H1 (cell line): ENCODE measurements at regions not wholly inside any gene's neighbourhood (a gene's known extent, or its start where the extent isn't known, plus 50 kb on each side); places are given as distances from the start of the nearest gene placed in this dataset.

Source experiments
- CTCF ChIA-PET: fragments of 300-600 bp; sonication (Branson Sonifier 250); formaldehyde crosslinking; loops from one replicate; lab custom pipeline; 2021; ENCODE audit not compliant: partially characterized antibody; lab: Charles Lee
- POLR2A ChIA-PET: fragments of 300-600 bp; sonication (Branson Sonifier 250); formaldehyde crosslinking; loops from one replicate; lab custom pipeline; 2021; ENCODE audit warnings: inconsistent platforms; ENCODE audit not compliant: partially characterized antibody; lab: Charles Lee
- DNase-seq, 2 experiments: peaks; one replicate each; pipeline versions ENCODE4 v3.0.0 to v3.0.0-alpha.2; 2010 to 2022; ENCODE audit warnings: low spot score in 2 of 2, low read depth in 1 of 2, mixed read lengths in 1 of 2
- FAIRE-seq: peaks from 2 replicates; lab custom pipeline; 2011; peaks lifted over from hg19 to GRCh38; lab: Jason Lieb, UNC
- H2AFZ ChIP-seq: 2 replicates; pipeline ENCODE4 v1.8.1; 2012; ENCODE audit warnings: low read length, inconsistent platforms
- H2AK5ac ChIP-seq: 2 replicates; pipeline ENCODE4 v1.6.1; 2013; ENCODE audit warnings: low read depth, low read length
- H2BK120ac ChIP-seq: replicated peaks from 2 replicates; pipeline ENCODE3; 2013; ENCODE audit warnings: low read depth, low read length, inconsistent platforms
- H2BK12ac ChIP-seq: 2 replicates; pipeline ENCODE4 v1.6.1; 2013; ENCODE audit warnings: low read depth, low read length
- H2BK15ac ChIP-seq: 2 replicates; pipeline ENCODE4 v1.6.1; 2013; ENCODE audit warnings: low read length
- H2BK20ac ChIP-seq: 2 replicates; pipeline ENCODE4 v1.6.1; 2013; ENCODE audit warnings: low read length
- H2BK5ac ChIP-seq: 2 replicates; pipeline ENCODE4 v1.6.1; 2013; ENCODE audit warnings: low read depth, low read length
- H3K14ac ChIP-seq: 2 replicates; pipeline ENCODE4 v1.6.1; 2013; ENCODE audit warnings: inconsistent platforms; ENCODE audit not compliant: insufficient read length
- H3K18ac ChIP-seq: 2 replicates; pipeline ENCODE4 v1.6.1; 2013; ENCODE audit warnings: low read length; ENCODE audit errors: extremely low read depth
- H3K23ac ChIP-seq: 2 replicates; pipeline ENCODE4 v1.6.1; 2013; ENCODE audit warnings: inconsistent platforms; ENCODE audit not compliant: insufficient read length
- H3K23me2 ChIP-seq: 2 replicates; pipeline ENCODE4 v1.6.1; 2013; ENCODE audit warnings: low read depth, low read length
- H3K27ac ChIP-seq: 2 replicates; pipeline ENCODE4 v1.6.1; 2011; ENCODE audit warnings: low read depth, low read length, inconsistent platforms
- H3K27me3 ChIP-seq, 4 experiments: replicated peaks in 1 of 4; 1 replicate in 1 of 4; 2 replicates in 3 of 4; pipeline versions ENCODE4 v1.6.1 to v1.8.1; 2011 to 2013; ENCODE audit warnings: low read length in 3 of 4, mild to moderate bottlenecking in 3 of 4, inconsistent platforms in 2 of 4, mixed read lengths in 2 of 4, moderate library complexity in 1 of 4; ENCODE audit not compliant: control insufficient read depth in 3 of 4, insufficient read depth in 3 of 4; ENCODE audit errors: extremely low read depth in 1 of 4
- H3K36me3 ChIP-seq, 4 experiments: 2 replicates each; pipeline versions ENCODE4 v1.6.1 to v1.8.1; 2011 to 2013; ENCODE audit warnings: mild to moderate bottlenecking in 4 of 4, low read length in 3 of 4, moderate library complexity in 2 of 4, control low read depth in 1 of 4, inconsistent platforms in 1 of 4; ENCODE audit not compliant: insufficient read depth in 4 of 4, control insufficient read depth in 2 of 4
- H3K4ac ChIP-seq: replicated peaks from 2 replicates; pipeline ENCODE3; 2013; ENCODE audit warnings: low read length, low read depth, mixed read lengths, inconsistent platforms; ENCODE audit not compliant: insufficient read length
- H3K4me1 ChIP-seq, 4 experiments: replicated peaks in 1 of 4; 1 replicate in 1 of 4; 2 replicates in 3 of 4; pipeline versions ENCODE4 v1.6.1 to v1.8.1; 2011 to 2013; ENCODE audit warnings: low read length in 3 of 4, inconsistent platforms in 2 of 4, mixed read lengths in 1 of 4; ENCODE audit not compliant: insufficient read depth in 4 of 4, control insufficient read depth in 3 of 4
- H3K4me2 ChIP-seq, 2 experiments: 2 replicates each; pipeline versions ENCODE4 v1.6.1 to v1.8.1; 2011 to 2013; ENCODE audit warnings: low read depth in 2 of 2, low read length in 2 of 2, control low read depth in 1 of 2, inconsistent platforms in 1 of 2, mild to moderate bottlenecking in 1 of 2; ENCODE audit not compliant: insufficient read depth in 1 of 2
- H3K4me3 ChIP-seq, 4 experiments: fragments of 200-600, 300-600 bp in 1 of 4; sonication (generic), shearing (Covaris generic), sonication (Bioruptor Twin) in 1 of 4; 2 replicates each; pipeline versions ENCODE4 v1.5.1 to v1.8.1; 2011 to 2016; ENCODE audit warnings: low read length in 4 of 4, low read depth in 3 of 4, control low read depth in 2 of 4, inconsistent platforms in 2 of 4, mild to moderate bottlenecking in 2 of 4, mixed read lengths in 1 of 4, moderate library complexity in 1 of 4; ENCODE audit not compliant: insufficient read depth in 2 of 4; ENCODE audit errors: extremely low read depth in 1 of 4
- H3K56ac ChIP-seq: replicated peaks from 2 replicates; pipeline ENCODE3; 2013; ENCODE audit warnings: low read depth, mild to moderate bottlenecking, mixed read lengths, low read length, inconsistent platforms; ENCODE audit not compliant: insufficient read length
- H3K79me1 ChIP-seq: 2 replicates; pipeline ENCODE4 v1.6.1; 2013; ENCODE audit warnings: low read depth, low read length, control low read depth
- H3K79me2 ChIP-seq, 2 experiments: 2 replicates each; pipeline versions ENCODE4 v1.6.1 to v1.8.1; 2012 to 2013; ENCODE audit warnings: low read length in 2 of 2, mild to moderate bottlenecking in 2 of 2, inconsistent platforms in 1 of 2; ENCODE audit not compliant: insufficient read depth in 2 of 2, control insufficient read depth in 1 of 2
- H3K9ac ChIP-seq, 4 experiments: replicated peaks in 1 of 4; 1 replicate in 1 of 4; 2 replicates in 3 of 4; pipeline versions ENCODE4 v1.6.1 to v1.8.1; 2011 to 2013; ENCODE audit warnings: low read depth in 3 of 4, low read length in 3 of 4, control low read depth in 2 of 4, mild to moderate bottlenecking in 2 of 4, moderate library complexity in 2 of 4, inconsistent platforms in 1 of 4; ENCODE audit errors: extremely low read depth in 1 of 4
- H3K9me3 ChIP-seq, 2 experiments: 2 replicates each; pipeline versions ENCODE4 v1.6.1 to v1.8.1; 2012 to 2013; ENCODE audit warnings: mild to moderate bottlenecking in 2 of 2, moderate library complexity in 2 of 2, control low read depth in 1 of 2, inconsistent platforms in 1 of 2, low read depth in 1 of 2, low read length in 1 of 2, mixed read lengths in 1 of 2; ENCODE audit not compliant: insufficient read depth in 2 of 2
- H4K20me1 ChIP-seq, 2 experiments: replicated peaks in 1 of 2; 2 replicates each; pipeline versions ENCODE3 to v1.8.1; 2011 to 2013; ENCODE audit warnings: inconsistent platforms in 2 of 2, low read length in 2 of 2, mild to moderate bottlenecking in 1 of 2; ENCODE audit not compliant: insufficient read depth in 2 of 2, control insufficient read depth in 1 of 2
- H4K5ac ChIP-seq: 2 replicates; pipeline ENCODE4 v1.6.1; 2013; ENCODE audit warnings: low read length, low read depth, mixed read lengths, inconsistent platforms; ENCODE audit not compliant: insufficient read length
- H4K8ac ChIP-seq: 2 replicates; pipeline ENCODE4 v1.8.0; 2013; ENCODE audit warnings: mild to moderate bottlenecking, moderate library complexity, low read length, inconsistent platforms; ENCODE audit not compliant: insufficient read depth; ENCODE audit errors: extremely low read depth
- H4K91ac ChIP-seq: replicated peaks from 2 replicates; pipeline ENCODE3; 2013; ENCODE audit warnings: low read length, mixed read lengths, inconsistent platforms; ENCODE audit not compliant: insufficient read length
- EZH2 ChIP-seq: fragments of 200-600 bp; sonication (generic); IDR thresholded peaks from 2 replicates; pipeline ENCODE4 v1.7.1; 2012; ENCODE audit warnings: low read depth, mild to moderate bottlenecking, moderate library complexity, low read length, inconsistent platforms; ENCODE audit not compliant: severe bottlenecking
- KDM4A ChIP-seq: IDR thresholded peaks from one replicate; pipeline ENCODE4 v1.7.1; 2012; ENCODE audit warnings: low read depth, mild to moderate bottlenecking, moderate library complexity, low read length, inconsistent platforms; ENCODE audit not compliant: severe bottlenecking
- MAFK ChIP-seq: IDR thresholded peaks from 2 replicates; pipeline ENCODE4 v1.6.1; 2012; ENCODE audit warnings: low read depth, mild to moderate bottlenecking, improper control_type of control experiment, low read length
- NRF1 ChIP-seq: IDR thresholded peaks from 2 replicates; pipeline ENCODE4 v1.6.1; 2011; ENCODE audit warnings: mild to moderate bottlenecking, low read depth, low read length, improper control_type of control experiment
- POLR2AphosphoS5 ChIP-seq: IDR thresholded peaks from 2 replicates; pipeline ENCODE4 v1.6.1; 2011; ENCODE audit warnings: low read depth, low read length
- POU5F1 ChIP-seq: IDR thresholded peaks from 2 replicates; pipeline ENCODE4 v1.6.1; 2011; ENCODE audit warnings: low read depth, mild to moderate bottlenecking, low read length, moderate library complexity
- RAD21 ChIP-seq, 2 experiments: IDR thresholded peaks in 1 of 2; conservative IDR thresholded peaks in 1 of 2; 2 replicates each; pipeline ENCODE4 v1.6.1; 2011; ENCODE audit warnings: low read depth in 2 of 2, low read length in 2 of 2, improper control_type of control experiment in 1 of 2, inconsistent platforms in 1 of 2, mild to moderate bottlenecking in 1 of 2, moderate library complexity in 1 of 2
- RFX5 ChIP-seq: IDR thresholded peaks from 2 replicates; pipeline ENCODE4 v1.6.1; 2011; ENCODE audit warnings: low read depth, low read length, improper control_type of control experiment, borderline replicate concordance
- SP1 ChIP-seq: IDR thresholded peaks from 2 replicates; pipeline ENCODE4 v1.6.1; 2011; ENCODE audit warnings: low read depth, low read length
- TBP ChIP-seq: IDR thresholded peaks from 2 replicates; pipeline ENCODE4 v1.6.1; 2011; ENCODE audit warnings: low read depth, low read length, improper control_type of control experiment
- WGBS, 2 experiments: shearing (Covaris generic) in 1 of 2; methylation state at CpG; one replicate each; pipeline versions ENCODE4 v1.1.6 to v1.1.7; 2013 to 2015; ENCODE audit warnings: low lambda C conversion rate in 2 of 2, mixed read lengths in 2 of 2, inconsistent platforms in 1 of 2, low coverage in 1 of 2, missing lambda C conversion rate in 1 of 2; ENCODE audit not compliant: insufficient replicate concordance in 2 of 2, insufficient coverage in 1 of 2, insufficient read length in 1 of 2; ENCODE audit errors: extremely low coverage in 1 of 2, missing lambda C conversion rate in 1 of 2; 5-methylcytosine and 5-hydroxymethylcytosine counted together
- TF ChIP-seq, protein P1 (sequence below): IDR thresholded peaks from 2 replicates; pipeline ENCODE4 v1.6.1; 2012; ENCODE audit warnings: inconsistent platforms

DNA sequence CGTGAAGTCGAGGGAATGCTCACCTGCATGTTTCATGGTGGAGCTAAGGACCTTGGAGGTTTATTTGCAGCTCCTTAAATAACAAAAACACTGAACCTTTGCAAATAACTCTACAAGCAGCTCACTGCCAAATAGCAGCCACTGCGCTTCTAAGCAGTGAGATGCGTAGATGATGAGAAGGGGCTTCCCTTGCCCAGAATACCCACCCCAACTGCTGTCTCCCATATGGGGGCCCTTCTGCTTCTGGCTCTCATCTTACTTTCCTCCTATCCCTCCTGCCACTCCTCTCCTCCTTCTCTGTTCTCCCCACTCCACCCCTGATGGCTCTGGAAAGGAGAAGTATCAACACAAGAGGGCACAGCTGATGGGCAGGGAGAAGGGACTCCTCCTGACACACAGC is 193.3 kb upstream of the SSTR4 start:
- H4K20me1 ChIP-seq, result no peaks in the 10 kb centered on the region
- no peak overlapping the region for H3K4ac ChIP-seq
- H3K9me3 ChIP-seq, result no peaks in the 10 kb centered on the region
- CTCF ChIA-PET, result interaction anchor here (0.6 to 2.7 kb wide), 6 partner anchors 11 to 440 kb away, joined by 3 to 21 read pairs (median 3); no protein-coding TSS in a partner anchor
- no peak overlapping the region for H3K56ac ChIP-seq
- no peaks in the 10 kb centered on the region for H3K4me1 ChIP-seq
- H2BK20ac ChIP-seq, result no peak overlapping the region
- H4K5ac ChIP-seq, result no peak overlapping the region
- H3K36me3 ChIP-seq, result no peaks in the 10 kb centered on the region
- DNase-seq (no peak), FAIRE-seq (no peak)
- no peak overlapping the region for H3K18ac ChIP-seq
- no peaks in the 10 kb centered on the region for H3K23me2 ChIP-seq
- H3K9ac ChIP-seq, result no peak overlapping the region
- H3K27me3 ChIP-seq, result no peaks in the 10 kb centered on the region
- H2BK120ac ChIP-seq, result no peak overlapping the region
- no peak overlapping the region for H3K4me2 ChIP-seq
- H3K14ac ChIP-seq, result no peak overlapping the region
- H2AK5ac ChIP-seq, result no peak overlapping the region
- TF ChIP-seq RAD21 (IDR thresholded peaks at IDR 0.05 in 1 of 2, conservative IDR thresholded peaks at IDR 0.05 in 1 of 2; ENCODE audit: low read depth in 2 of 2, low read length in 2 of 2) (no peak), MAFK (no peak), POU5F1 (no peak), KDM4A (no peak), SP1 (no peak), EZH2 (no peak), POLR2AphosphoS5 (no peak), RFX5 (no peak), TBP (no peak), NRF1 (no peak)
- TF ChIP-seq, protein P1, sequence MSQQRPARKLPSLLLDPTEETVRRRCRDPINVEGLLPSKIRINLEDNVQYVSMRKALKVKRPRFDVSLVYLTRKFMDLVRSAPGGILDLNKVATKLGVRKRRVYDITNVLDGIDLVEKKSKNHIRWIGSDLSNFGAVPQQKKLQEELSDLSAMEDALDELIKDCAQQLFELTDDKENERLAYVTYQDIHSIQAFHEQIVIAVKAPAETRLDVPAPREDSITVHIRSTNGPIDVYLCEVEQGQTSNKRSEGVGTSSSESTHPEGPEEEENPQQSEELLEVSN, result no peak
- H2BK5ac ChIP-seq, result no peak overlapping the region
- H4K8ac ChIP-seq, result no peak overlapping the region
- WGBS, 2 experiments, result 90% methylated on average over 4 of the region's 4 CpGs; no CpG with 5 or more reads in 1 of the 2 experiments
- H3K4me3 ChIP-seq, result no peak overlapping the region
- H2BK15ac ChIP-seq, result no peak overlapping the region
- POLR2A ChIA-PET, result interaction anchor here (0.5 kb wide), 1 partner anchor 10 kb away, joined by 3 read pairs; no protein-coding TSS in a partner anchor
- no peak overlapping the region for H2AFZ ChIP-seq
- no peaks in the 10 kb centered on the region for H3K79me2 ChIP-seq
- no peak overlapping the region for H3K27ac ChIP-seq
- H2BK12ac ChIP-seq, result no peak overlapping the region
- H4K91ac ChIP-seq, result no peak overlapping the region
- H3K23ac ChIP-seq, result no peak overlapping the region
- no peaks in the 10 kb centered on the region for H3K79me1 ChIP-seq
